Right lobe of liver (tissue), 6 donors: ENCODE measurements at regions not wholly inside any gene's neighbourhood (a gene's known extent, or its start where the extent isn't known, plus 50 kb on each side); places are given as distances from the start of the nearest gene placed in this dataset.

Experiments
- ATAC-seq, 4 donors: fragments of 200-7000 bp; cut with Tn5 transposase; one replicate each; pipeline ENCODE4 v1.9.1; 2020; ENCODE audit warnings: mild to moderate bottlenecking in 4 of 4, moderate library complexity in 4 of 4
- DNase-seq, 3 donors: peaks; one replicate each; pipeline ENCODE4 v3.0.0-alpha.2; 2020
- H3K27ac ChIP-seq, 3 donors: fragments of 200-600 bp; one replicate each; pipeline ENCODE4 v1.8.0; 2022
- H3K27me3 ChIP-seq, 2 donors: fragments of 200-600 bp; one replicate each; pipeline ENCODE4 v1.8.0; 2022
- H3K36me3 ChIP-seq, 4 donors: fragments of 200-600 bp; sonication (generic) in 1 of 4; one replicate each; pipeline versions ENCODE4 v1.5.1 to v1.8.0; 2017 to 2022; ENCODE audit warnings: control low read depth in 1 of 4
- H3K4me1 ChIP-seq, 4 donors: fragments of 200-600 bp; sonication (generic) in 1 of 4; one replicate each; pipeline versions ENCODE4 v1.5.1 to v1.8.0; 2017 to 2022; ENCODE audit warnings: control low read depth in 1 of 4
- H3K4me3 ChIP-seq, 3 donors: fragments of 200-600 bp; one replicate each; pipeline ENCODE4 v1.8.0; 2022
- H3K9me3 ChIP-seq, 4 donors: fragments of 200-600 bp; sonication (generic) in 1 of 4; one replicate each; pipeline versions ENCODE4 v1.5.1 to v1.8.0; 2017 to 2022; ENCODE audit warnings: control low read depth in 1 of 4
- CTCF ChIP-seq, 4 donors: fragments of 200-600 bp in 3 of 4; fragments of 450-650 bp in 1 of 4; IDR thresholded peaks; one replicate each; pipeline versions ENCODE4 v1.5.1 to v1.8.0; 2016 to 2022; ENCODE audit warnings: antibody characterized with exemption in 4 of 4, mild to moderate bottlenecking in 2 of 4
- POLR2A ChIP-seq: fragments of 450-650 bp; IDR thresholded peaks from one replicate; pipeline ENCODE4 v1.6.1; 2017; ENCODE audit warnings: antibody characterized with exemption, mild to moderate bottlenecking
- WGBS: methylation state at CpG from one replicate; pipeline ENCODE4 v1.1.6; 2018; ENCODE audit warnings: low coverage, low lambda C conversion rate; ENCODE audit not compliant: insufficient coverage; ENCODE audit errors: missing lambda C conversion rate; 5-methylcytosine and 5-hydroxymethylcytosine counted together
- intact Hi-C, 2 donors: fragments of 100-400 bp; cut with DNase I; formaldehyde crosslinking; loops; one replicate each; pipeline versions ENCODE4 v1.11.2 to v1.14.1; 2022
- donor health status: DM: no; HTN: yes; CAD: no.
- donor health status: DM: no; HTN: no; CAD: no.
- donor health status: DM: no; HTN: no; CAD: no.
- donor health status: DM: no; HTN: yes; CAD: no.
- donor health status: DM: no; HTN: yes; CAD: no.

- H3K9me3 ChIP-seq: no peaks in the 10 kb centered on the region
- H3K27me3 ChIP-seq: no peaks in the 10 kb centered on the region
- H3K4me3 ChIP-seq: no peak overlapping the region
- no peak for ATAC-seq
- no peak for DNase-seq
- H3K27ac ChIP-seq: no peak overlapping the region
- no peaks in the 10 kb centered on the region for H3K4me1 ChIP-seq
- intact Hi-C loops: no loop called here
- no peak for TF ChIP-seq CTCF (IDR thresholded peaks at IDR 0.05)
- TF ChIP-seq POLR2A: no peak
- H3K36me3 ChIP-seq: no peaks in the 10 kb centered on the region
Measured at GRCh38 chr5:7018601-7019000, 305.4 kb downstream of the TENT4A start.

GRCh38 chr5:7036192-7036835, 323.1 kb downstream of the TENT4A start:
- no peaks in the 10 kb centered on the region for H3K9me3 ChIP-seq
- no peaks in the 10 kb centered on the region for H3K4me1 ChIP-seq
- DNase-seq (no peak), ATAC-seq (no peak)
- no peaks in the 10 kb centered on the region for H3K27me3 ChIP-seq
- WGBS: 67% methylated on average over 2 of the region's 2 CpGs
- intact Hi-C loops: no loop called here
- no peak overlapping the region for H3K27ac ChIP-seq
- no peak overlapping the region for H3K4me3 ChIP-seq
- H3K36me3 ChIP-seq: no peaks in the 10 kb centered on the region
- TF ChIP-seq POLR2A: no peak
- no peak for TF ChIP-seq CTCF (IDR thresholded peaks at IDR 0.05)

GRCh38 chr5:7039074-7039473, 325.8 kb downstream of the TENT4A start:
- Histone ChIP-seq H3K27ac (no peak overlapping the region), H3K4me3 (no peak overlapping the region), H3K27me3 (no peaks in the 10 kb centered on the region), H3K36me3 (no peaks in the 10 kb centered on the region), H3K4me1 (no peaks in the 10 kb centered on the region), H3K9me3 (no peaks in the 10 kb centered on the region)
- DNase-seq (no peak), ATAC-seq (no peak)
- 45% methylated on average over 4 of the region's 4 CpGs for WGBS
- TF ChIP-seq POLR2A (no peak), CTCF (IDR thresholded peaks at IDR 0.05) (no peak)
- intact Hi-C loops: no loop called here

- Histone ChIP-seq H3K9me3 (no peaks in the 10 kb centered on the region), H3K27me3 (no peaks in the 10 kb centered on the region), H3K4me3 (no peak overlapping the region), H3K4me1 (no peaks in the 10 kb centered on the region), H3K36me3 (no peaks in the 10 kb centered on the region), H3K27ac (no peak overlapping the region)
- 77% methylated on average over 2 of the region's 2 CpGs for WGBS
- TF ChIP-seq CTCF (IDR thresholded peaks at IDR 0.05) (no peak), POLR2A (no peak)
- DNase-seq: no peak
- intact Hi-C loops: no loop called here
- no peak for ATAC-seq
Measured at GRCh38 chr5:7040111-7040510, 326.9 kb downstream of the TENT4A start.

GRCh38 chr5:7043797-7044196, 330.6 kb downstream of the TENT4A start:
- 77% methylated on average over 6 of the region's 6 CpGs for WGBS
- no peaks in the 10 kb centered on the region for H3K9me3 ChIP-seq

More at GRCh38 chr5:7043797-7044196, 330.6 kb downstream of the TENT4A start:
- ATAC-seq (no peak), DNase-seq (no peak)
- Histone ChIP-seq H3K4me1 (peaks cover 0 to 12% (median 0%) of the 10 kb centered on the region in 4 donors), H3K27me3 (no peaks in the 10 kb centered on the region), H3K36me3 (no peaks in the 10 kb centered on the region), H3K4me3 (no peak overlapping the region), H3K27ac (no peak overlapping the region)
- intact Hi-C loops: no loop called here
- TF ChIP-seq POLR2A (no peak), CTCF (IDR thresholded peaks at IDR 0.05) (no peak)
